ENCODE measurements at regions not wholly inside any gene's neighbourhood (a gene's known extent, or its start where the extent isn't known, plus 50 kb on each side); places are given as distances from the start of the nearest gene placed in this dataset.

GRCh38 chr10:36994886-36995285 lies 130.5 kb upstream of the ANKRD30A start:
- no peak overlapping the region for H3K27ac ChIP-seq (ENCODE audit: low read length in 2 of 2)
- TF ChIP-seq EZH2 (IDR thresholded peaks at IDR 0.05; ENCODE audit: borderline replicate concordance, insufficient read depth, low read depth, low read length, poor library complexity, severe bottlenecking) (no peak), CTCF (IDR thresholded peaks at IDR 0.05) (no peak)
- intact Hi-C loops (cut with micrococcal nuclease) = no loop called here
- H3K36me3 ChIP-seq (replicated peaks in 1 of 2; ENCODE audit: control extremely low read depth in 1 of 2, control insufficient read depth in 1 of 2, extremely low read depth in 1 of 2, insufficient read depth in 2 of 2, low read length in 1 of 2) = no peaks in the 10 kb centered on the region
- Mint-ChIP-seq H3K27ac (no peak overlapping the region), H3K4me3 (no peak overlapping the region), H3K4me1 (no peaks in the 10 kb centered on the region), H3K9me3 (ENCODE audit: insufficient read depth) (peaks cover 5% of the 10 kb centered on the region), H3K27me3 (no peaks in the 10 kb centered on the region)
- 91% methylated on average over 9 of the region's 10 CpGs for WGBS (ENCODE audit: insufficient coverage)
- H4K20me1 ChIP-seq (ENCODE audit: control insufficient read depth, insufficient read depth, low read length, poor library complexity, severe bottlenecking) = no peaks in the 10 kb centered on the region
- no peak overlapping the region for H3K4me2 ChIP-seq (replicated peaks; ENCODE audit: low read depth, low read length, poor library complexity, severe bottlenecking)
- no peak for ATAC-seq (ENCODE audit: low read depth)
- H3K4me1 ChIP-seq (ENCODE audit: control insufficient read depth in 2 of 2, insufficient read depth in 2 of 2, low read length in 2 of 2) = no peaks in the 10 kb centered on the region
- peaks cover 0 to 16% (median 0%) of the 10 kb centered on the region in 3 donors for H3K9me3 ChIP-seq (ENCODE audit: control extremely low read depth in 1 of 3, control insufficient read depth in 2 of 3, insufficient read depth in 1 of 3, low read length in 2 of 3)
- no peak overlapping the region for H3K9ac ChIP-seq (ENCODE audit: low read length)
- ChIA-PET CTCF (no interaction called here), POLR2A (no interaction called here)
- H2AFZ ChIP-seq (ENCODE audit: insufficient read depth, low read depth, low read length, poor library complexity, severe bottlenecking) = no peak overlapping the region
- H3K4me3 ChIP-seq (ENCODE audit: control extremely low read depth in 1 of 5, extremely low read depth in 1 of 5, insufficient read depth in 1 of 5, low read depth in 2 of 5, low read length in 4 of 5) = no peak overlapping the region
- no peaks in the 10 kb centered on the region for H3K27me3 ChIP-seq (replicated peaks in 1 of 4; ENCODE audit: control extremely low read depth in 1 of 4, control insufficient read depth in 3 of 4, insufficient read depth in 4 of 4, low read length in 3 of 4)
- DNase-seq = no peak
- no peaks in the 10 kb centered on the region for H3K79me2 ChIP-seq (ENCODE audit: control insufficient read depth, insufficient read depth, low read length)

GRCh38 chr10:36989233-36989632 lies 136.2 kb upstream of the ANKRD30A start:
- no peak overlapping the region for H3K27ac ChIP-seq (ENCODE audit: low read length in 2 of 2)
- Mint-ChIP-seq H3K4me1 (no peaks in the 10 kb centered on the region), H3K9me3 (ENCODE audit: insufficient read depth) (peaks cover 3% of the 10 kb centered on the region), H3K4me3 (no peak overlapping the region), H3K27ac (no peak overlapping the region), H3K27me3 (no peaks in the 10 kb centered on the region)
- H2AFZ ChIP-seq (ENCODE audit: insufficient read depth, low read depth, low read length, poor library complexity, severe bottlenecking) = no peak overlapping the region
- H4K20me1 ChIP-seq (ENCODE audit: control insufficient read depth, insufficient read depth, low read length, poor library complexity, severe bottlenecking) = no peaks in the 10 kb centered on the region
- no peaks in the 10 kb centered on the region for H3K4me1 ChIP-seq (ENCODE audit: control insufficient read depth in 2 of 2, insufficient read depth in 2 of 2, low read length in 2 of 2)
- WGBS (ENCODE audit: insufficient coverage) = 95% methylated on average over 12 of the region's 12 CpGs
- H3K79me2 ChIP-seq (ENCODE audit: control insufficient read depth, insufficient read depth, low read length) = no peaks in the 10 kb centered on the region
- intact Hi-C loops (cut with micrococcal nuclease) = no loop called here
- H3K4me3 ChIP-seq (ENCODE audit: control extremely low read depth in 1 of 5, extremely low read depth in 1 of 5, insufficient read depth in 1 of 5, low read depth in 2 of 5, low read length in 4 of 5) = no peak overlapping the region
- TF ChIP-seq CTCF (IDR thresholded peaks at IDR 0.05) (no peak), EZH2 (IDR thresholded peaks at IDR 0.05; ENCODE audit: borderline replicate concordance, insufficient read depth, low read depth, low read length, poor library complexity, severe bottlenecking) (no peak)
- H3K36me3 ChIP-seq (replicated peaks in 1 of 2; ENCODE audit: control extremely low read depth in 1 of 2, control insufficient read depth in 1 of 2, extremely low read depth in 1 of 2, insufficient read depth in 2 of 2, low read length in 1 of 2) = no peaks in the 10 kb centered on the region
- H3K27me3 ChIP-seq (replicated peaks in 1 of 4; ENCODE audit: control extremely low read depth in 1 of 4, control insufficient read depth in 3 of 4, insufficient read depth in 4 of 4, low read length in 3 of 4) = no peaks in the 10 kb centered on the region
- ATAC-seq (ENCODE audit: low read depth) (no peak), DNase-seq (no peak)
- H3K4me2 ChIP-seq (replicated peaks; ENCODE audit: low read depth, low read length, poor library complexity, severe bottlenecking) = no peak overlapping the region
- H3K9ac ChIP-seq (ENCODE audit: low read length) = no peak overlapping the region
- POLR2A ChIA-PET = no interaction called here
- CTCF ChIA-PET = no interaction called here
- peaks cover 0 to 19% (median 2%) of the 10 kb centered on the region in 3 donors for H3K9me3 ChIP-seq (ENCODE audit: control extremely low read depth in 1 of 3, control insufficient read depth in 2 of 3, insufficient read depth in 1 of 3, low read length in 2 of 3)

Measured in B cell (primary cell).